Liver (tissue), 8 donors: ENCODE measurements at regions not wholly inside any gene's neighbourhood (a gene's known extent, or its start where the extent isn't known, plus 50 kb on each side); places are given as distances from the start of the nearest gene placed in this dataset.

Experiments used
- DNase-seq: peaks from one replicate; pipeline ENCODE4 v3.0.0-alpha.2; 2017; ENCODE audit warnings: low spot score
- H3K27ac ChIP-seq, 2 donors: one replicate each; pipeline ENCODE4 v1.7.0; 2013; ENCODE audit warnings: inconsistent platforms in 2 of 2, low read length in 2 of 2, control low read depth in 1 of 2, low read depth in 1 of 2, mild to moderate bottlenecking in 1 of 2
- H3K27me3 ChIP-seq, 4 donors: one replicate each; pipeline versions ENCODE4 v1.6.1 to v1.7.0; 2013; ENCODE audit warnings: low read length in 3 of 4, inconsistent platforms in 1 of 4, mild to moderate bottlenecking in 1 of 4, moderate library complexity in 1 of 4; ENCODE audit not compliant: control insufficient read depth in 4 of 4, insufficient read depth in 4 of 4
- H3K36me3 ChIP-seq, 4 donors: one replicate each; pipeline versions ENCODE4 v1.6.1 to v1.7.0; 2013; ENCODE audit warnings: low read length in 3 of 4, mild to moderate bottlenecking in 3 of 4, low read depth in 1 of 4, moderate library complexity in 1 of 4; ENCODE audit not compliant: control insufficient read depth in 4 of 4, insufficient read depth in 3 of 4
- H3K4me1 ChIP-seq, 4 donors: one replicate each; pipeline versions ENCODE4 v1.6.1 to v1.7.0; 2013; ENCODE audit warnings: low read length in 3 of 4, mild to moderate bottlenecking in 3 of 4, moderate library complexity in 1 of 4; ENCODE audit not compliant: control insufficient read depth in 4 of 4, insufficient read depth in 4 of 4
- H3K4me3 ChIP-seq, 3 donors: one replicate each; pipeline versions ENCODE4 v1.6.1 to v1.7.0; 2013; ENCODE audit warnings: low read length in 3 of 3, control low read depth in 1 of 3, low read depth in 1 of 3, mild to moderate bottlenecking in 1 of 3
- H3K9ac ChIP-seq, 2 donors: one replicate each; pipeline ENCODE4 v1.7.0; 2013; ENCODE audit warnings: low read length in 2 of 2, mild to moderate bottlenecking in 2 of 2, moderate library complexity in 2 of 2, control low read depth in 1 of 2, low read depth in 1 of 2
- H3K9me3 ChIP-seq, 4 donors: one replicate each; pipeline versions ENCODE4 v1.6.1 to v1.7.0; 2013; ENCODE audit warnings: low read length in 3 of 4; ENCODE audit not compliant: control insufficient read depth in 4 of 4
- EGR1 ChIP-seq, 2 donors: IDR thresholded peaks; 2 replicates each; pipeline ENCODE4 v1.6.1; 2016 to 2018; ENCODE audit warnings: antibody characterized with exemption in 2 of 2, low read depth in 2 of 2
- GABPA ChIP-seq, 2 donors: IDR thresholded peaks in 1 of 2; conservative IDR thresholded peaks in 1 of 2; 2 replicates each; pipeline ENCODE4 v1.6.1; 2016; ENCODE audit warnings: antibody characterized with exemption in 2 of 2, mild to moderate bottlenecking in 1 of 2, moderate library complexity in 1 of 2
- HNF4G ChIP-seq: IDR thresholded peaks from 2 replicates; pipeline ENCODE4 v1.6.1; 2016; ENCODE audit warnings: antibody characterized with exemption
- JUND ChIP-seq, 2 donors: IDR thresholded peaks; 2 replicates each; pipeline ENCODE4 v1.6.1; 2016; ENCODE audit warnings: antibody characterized with exemption in 2 of 2
- RXRA ChIP-seq, 2 donors: IDR thresholded peaks; 2 replicates each; pipeline ENCODE4 v1.6.1; 2017 to 2018; ENCODE audit warnings: antibody characterized with exemption in 2 of 2, mild to moderate bottlenecking in 1 of 2
- TAF1 ChIP-seq: conservative IDR thresholded peaks from 2 replicates; pipeline ENCODE4 v1.6.1; 2016; ENCODE audit warnings: antibody characterized with exemption, mild to moderate bottlenecking
- WGBS: extraction: QIAGEN DNeasy Blood & Tissue Kit; methylation state at CpG from one replicate; pipeline ENCODE4 v1.1.7; 2013; 5-methylcytosine and 5-hydroxymethylcytosine counted together
- TF ChIP-seq, protein P1 (sequence below): IDR thresholded peaks from 2 replicates; pipeline ENCODE4 v1.6.1; 2016; ENCODE audit warnings: antibody characterized with exemption, mild to moderate bottlenecking
- TF ChIP-seq, protein P2 (sequence below): IDR thresholded peaks from 2 replicates; pipeline ENCODE4 v1.6.1; 2016; ENCODE audit warnings: antibody characterized with exemption
- TF ChIP-seq, protein P3 (sequence below): fragments of 150-350 bp; IDR thresholded peaks from 2 replicates; pipeline ENCODE4 v1.5.1; 2017; ENCODE audit warnings: improper control_type of control experiment, low read depth, low read length; ENCODE audit not compliant: missing input control
- donor health status: healthy.
- donor health status: healthy.
- donor health status: healthy.
- donor health status: healthy.
- donor health status: healthy.

DNA sequence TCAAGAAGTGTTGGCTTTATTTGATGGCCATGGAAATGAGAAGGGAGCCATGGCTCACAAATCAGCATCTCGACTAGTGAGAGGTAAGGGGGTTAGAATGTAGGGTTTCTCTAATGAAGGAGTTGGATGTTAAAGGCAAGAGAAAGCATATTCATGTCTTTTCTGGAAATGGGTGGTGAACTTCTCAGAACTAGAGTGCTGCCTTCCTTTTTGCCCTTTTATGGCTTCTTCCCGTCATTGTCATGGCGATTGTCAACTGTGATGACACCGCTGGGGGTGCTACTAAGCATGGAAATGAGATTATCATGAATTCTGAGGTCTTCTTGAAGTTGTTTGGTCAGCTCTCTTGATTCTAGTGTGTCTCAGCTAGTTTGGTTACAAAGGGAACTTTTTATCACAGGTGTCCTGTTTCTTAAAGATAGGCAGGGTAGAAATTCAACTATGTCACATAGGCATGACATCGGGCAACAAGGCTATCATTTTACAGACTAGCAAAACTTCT, 180.4 kb downstream of the LIG4 start:
- no peak for DNase-seq
- Histone ChIP-seq H3K27ac (no peak overlapping the region), H3K9ac (no peak overlapping the region), H3K36me3 (no peaks in the 10 kb centered on the region), H3K4me1 (no peaks in the 10 kb centered on the region), H3K27me3 (no peaks in the 10 kb centered on the region), H3K9me3 (no peaks in the 10 kb centered on the region), H3K4me3 (no peak overlapping the region)
- TF ChIP-seq HNF4G (no peak), GABPA (IDR thresholded peaks at IDR 0.05 in 1 of 2, conservative IDR thresholded peaks at IDR 0.05 in 1 of 2) (no peak), RXRA (IDR thresholded peaks at IDR 0.05) (no peak), EGR1 (IDR thresholded peaks at IDR 0.05; ENCODE audit: low read depth in 2 of 2) (no peak), JUND (IDR thresholded peaks at IDR 0.05) (no peak)
- TF ChIP-seq, protein P1, sequence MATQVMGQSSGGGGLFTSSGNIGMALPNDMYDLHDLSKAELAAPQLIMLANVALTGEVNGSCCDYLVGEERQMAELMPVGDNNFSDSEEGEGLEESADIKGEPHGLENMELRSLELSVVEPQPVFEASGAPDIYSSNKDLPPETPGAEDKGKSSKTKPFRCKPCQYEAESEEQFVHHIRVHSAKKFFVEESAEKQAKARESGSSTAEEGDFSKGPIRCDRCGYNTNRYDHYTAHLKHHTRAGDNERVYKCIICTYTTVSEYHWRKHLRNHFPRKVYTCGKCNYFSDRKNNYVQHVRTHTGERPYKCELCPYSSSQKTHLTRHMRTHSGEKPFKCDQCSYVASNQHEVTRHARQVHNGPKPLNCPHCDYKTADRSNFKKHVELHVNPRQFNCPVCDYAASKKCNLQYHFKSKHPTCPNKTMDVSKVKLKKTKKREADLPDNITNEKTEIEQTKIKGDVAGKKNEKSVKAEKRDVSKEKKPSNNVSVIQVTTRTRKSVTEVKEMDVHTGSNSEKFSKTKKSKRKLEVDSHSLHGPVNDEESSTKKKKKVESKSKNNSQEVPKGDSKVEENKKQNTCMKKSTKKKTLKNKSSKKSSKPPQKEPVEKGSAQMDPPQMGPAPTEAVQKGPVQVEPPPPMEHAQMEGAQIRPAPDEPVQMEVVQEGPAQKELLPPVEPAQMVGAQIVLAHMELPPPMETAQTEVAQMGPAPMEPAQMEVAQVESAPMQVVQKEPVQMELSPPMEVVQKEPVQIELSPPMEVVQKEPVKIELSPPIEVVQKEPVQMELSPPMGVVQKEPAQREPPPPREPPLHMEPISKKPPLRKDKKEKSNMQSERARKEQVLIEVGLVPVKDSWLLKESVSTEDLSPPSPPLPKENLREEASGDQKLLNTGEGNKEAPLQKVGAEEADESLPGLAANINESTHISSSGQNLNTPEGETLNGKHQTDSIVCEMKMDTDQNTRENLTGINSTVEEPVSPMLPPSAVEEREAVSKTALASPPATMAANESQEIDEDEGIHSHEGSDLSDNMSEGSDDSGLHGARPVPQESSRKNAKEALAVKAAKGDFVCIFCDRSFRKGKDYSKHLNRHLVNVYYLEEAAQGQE, result no peak
- TF ChIP-seq, protein P2, sequence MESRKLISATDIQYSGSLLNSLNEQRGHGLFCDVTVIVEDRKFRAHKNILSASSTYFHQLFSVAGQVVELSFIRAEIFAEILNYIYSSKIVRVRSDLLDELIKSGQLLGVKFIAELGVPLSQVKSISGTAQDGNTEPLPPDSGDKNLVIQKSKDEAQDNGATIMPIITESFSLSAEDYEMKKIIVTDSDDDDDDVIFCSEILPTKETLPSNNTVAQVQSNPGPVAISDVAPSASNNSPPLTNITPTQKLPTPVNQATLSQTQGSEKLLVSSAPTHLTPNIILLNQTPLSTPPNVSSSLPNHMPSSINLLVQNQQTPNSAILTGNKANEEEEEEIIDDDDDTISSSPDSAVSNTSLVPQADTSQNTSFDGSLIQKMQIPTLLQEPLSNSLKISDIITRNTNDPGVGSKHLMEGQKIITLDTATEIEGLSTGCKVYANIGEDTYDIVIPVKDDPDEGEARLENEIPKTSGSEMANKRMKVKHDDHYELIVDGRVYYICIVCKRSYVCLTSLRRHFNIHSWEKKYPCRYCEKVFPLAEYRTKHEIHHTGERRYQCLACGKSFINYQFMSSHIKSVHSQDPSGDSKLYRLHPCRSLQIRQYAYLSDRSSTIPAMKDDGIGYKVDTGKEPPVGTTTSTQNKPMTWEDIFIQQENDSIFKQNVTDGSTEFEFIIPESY, result no peak
- TF ChIP-seq, protein P3, sequence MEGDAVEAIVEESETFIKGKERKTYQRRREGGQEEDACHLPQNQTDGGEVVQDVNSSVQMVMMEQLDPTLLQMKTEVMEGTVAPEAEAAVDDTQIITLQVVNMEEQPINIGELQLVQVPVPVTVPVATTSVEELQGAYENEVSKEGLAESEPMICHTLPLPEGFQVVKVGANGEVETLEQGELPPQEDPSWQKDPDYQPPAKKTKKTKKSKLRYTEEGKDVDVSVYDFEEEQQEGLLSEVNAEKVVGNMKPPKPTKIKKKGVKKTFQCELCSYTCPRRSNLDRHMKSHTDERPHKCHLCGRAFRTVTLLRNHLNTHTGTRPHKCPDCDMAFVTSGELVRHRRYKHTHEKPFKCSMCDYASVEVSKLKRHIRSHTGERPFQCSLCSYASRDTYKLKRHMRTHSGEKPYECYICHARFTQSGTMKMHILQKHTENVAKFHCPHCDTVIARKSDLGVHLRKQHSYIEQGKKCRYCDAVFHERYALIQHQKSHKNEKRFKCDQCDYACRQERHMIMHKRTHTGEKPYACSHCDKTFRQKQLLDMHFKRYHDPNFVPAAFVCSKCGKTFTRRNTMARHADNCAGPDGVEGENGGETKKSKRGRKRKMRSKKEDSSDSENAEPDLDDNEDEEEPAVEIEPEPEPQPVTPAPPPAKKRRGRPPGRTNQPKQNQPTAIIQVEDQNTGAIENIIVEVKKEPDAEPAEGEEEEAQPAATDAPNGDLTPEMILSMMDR, result no peak
- WGBS, result 75% methylated on average over 5 of the region's 5 CpGs

DNA sequence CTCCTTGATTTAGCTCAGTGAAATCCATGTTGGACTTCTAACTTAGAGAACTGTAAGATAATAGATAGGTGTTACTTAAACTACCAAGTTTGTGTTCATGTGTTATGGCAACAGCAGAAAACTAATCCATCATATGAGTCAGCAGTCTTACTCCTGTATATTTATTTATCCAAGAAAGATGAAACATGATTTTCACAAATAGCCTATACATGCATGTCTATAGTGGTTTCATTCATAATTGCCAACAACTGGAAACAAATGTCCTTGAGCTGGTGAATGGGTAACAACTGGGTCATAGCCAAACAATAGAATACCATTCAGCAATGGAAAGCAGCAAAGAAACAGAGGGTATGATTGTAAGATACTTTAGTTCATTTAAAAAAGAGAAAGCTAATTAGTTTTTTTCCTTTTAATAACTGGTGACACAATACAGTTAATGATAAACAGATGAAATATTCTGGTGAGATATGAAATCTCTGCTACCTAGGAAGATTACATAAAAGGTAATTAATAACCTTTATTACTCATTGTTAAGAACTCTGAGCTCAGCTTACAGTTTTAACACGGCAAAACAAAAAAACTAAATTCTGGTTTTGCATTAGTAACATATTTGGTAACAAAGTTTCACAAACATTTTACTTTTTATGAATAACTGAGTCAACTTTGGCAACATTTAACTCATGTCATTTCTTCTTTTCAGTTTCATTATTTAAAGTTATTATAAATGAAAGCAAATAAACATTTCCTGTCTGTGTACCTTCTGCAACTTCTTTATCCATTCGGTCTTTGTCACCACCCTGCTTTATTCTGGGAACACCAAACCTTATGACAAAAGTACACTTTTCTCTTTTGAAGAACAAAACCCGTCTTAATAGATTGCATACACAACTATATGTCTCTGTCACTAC, 181.3 kb downstream of the LIG4 start:
- Histone ChIP-seq H3K27ac (no peak overlapping the region), H3K4me3 (no peak overlapping the region), H3K36me3 (no peaks in the 10 kb centered on the region), H3K9me3 (no peaks in the 10 kb centered on the region), H3K4me1 (no peaks in the 10 kb centered on the region), H3K27me3 (no peaks in the 10 kb centered on the region), H3K9ac (no peak overlapping the region)
- no peak for DNase-seq
- TF ChIP-seq HNF4G (no peak), TAF1 (no peak)
- TF ChIP-seq, protein P2, result no peak
- WGBS, result 80% methylated on average over 3 of the region's 3 CpGs
